WTC11 (cell line): ENCODE measurements at regions not wholly inside any gene's neighbourhood (a gene's known extent, or its start where the extent isn't known, plus 50 kb on each side); places are given as distances from the start of the nearest gene placed in this dataset.

Experiments used
- ATAC-seq: fragments of 200-7000 bp; cut with Tn5 transposase; 2 replicates; pipeline ENCODE4 v1.10.0; 2021; ENCODE audit warnings: mild to moderate bottlenecking, moderate library complexity
- CTCF ChIA-PET: fragments of 300-600 bp; sonication (Branson Sonifier 250); formaldehyde crosslinking; loops from one replicate; lab custom pipeline; 2021; ENCODE audit warnings: antibody characterized with exemption; lab: Charles Lee
- POLR2A ChIA-PET: fragments of 350-600 bp; sonication (Branson Sonifier 250); formaldehyde crosslinking; loops from one replicate; lab custom pipeline; 2021; ENCODE audit warnings: antibody characterized with exemption; lab: Charles Lee
- DNase-seq: peaks from one replicate; pipeline ENCODE4 v3.0.0; 2021; ENCODE audit warnings: low spot score
- H3K27ac Mint-ChIP-seq: 2 replicates; pipeline ENCODE4 v1.8.0; 2021; ENCODE audit warnings: mixed read lengths
- H3K27me3 Mint-ChIP-seq: 2 replicates; pipeline ENCODE4 v1.8.0; 2021; ENCODE audit warnings: low read depth, mild to moderate bottlenecking, moderate library complexity, mixed read lengths
- H3K36me3 Mint-ChIP-seq: 2 replicates; pipeline ENCODE4 v1.8.0; 2021; ENCODE audit warnings: mixed read lengths
- H3K4me1 Mint-ChIP-seq: 2 replicates; pipeline ENCODE4 v1.8.0; 2022; ENCODE audit warnings: mixed read lengths
- H3K4me3 Mint-ChIP-seq: 2 replicates; pipeline ENCODE4 v1.8.0; 2021; ENCODE audit warnings: mild to moderate bottlenecking, moderate library complexity, mixed read lengths
- H3K9me3 Mint-ChIP-seq: 2 replicates; pipeline ENCODE4 v1.8.0; 2021; ENCODE audit warnings: mixed read lengths
- CREM ChIP-seq: sonication (generic); formaldehyde crosslinking; IDR thresholded peaks from 2 replicates; pipeline ENCODE4 v1.8.1; 2022; ENCODE audit warnings: mild to moderate bottlenecking, missing genetic modification reagents, moderate library complexity
- ESRRA ChIP-seq: sonication (generic); formaldehyde crosslinking; IDR thresholded peaks from 2 replicates; pipeline ENCODE4 v1.8.1; 2022; ENCODE audit warnings: mild to moderate bottlenecking, missing genetic modification reagents, borderline replicate concordance
- JUN ChIP-seq: sonication (generic); formaldehyde crosslinking; IDR thresholded peaks from 2 replicates; pipeline ENCODE4 v1.8.0; 2023; ENCODE audit warnings: mild to moderate bottlenecking, missing genetic modification reagents
- KAT7 ChIP-seq: sonication (generic); formaldehyde crosslinking; IDR thresholded peaks from 2 replicates; pipeline ENCODE4 v1.8.1; 2023; ENCODE audit warnings: missing genetic modification reagents, mild to moderate bottlenecking, borderline replicate concordance
- MYBL2 ChIP-seq: sonication (generic); formaldehyde crosslinking; IDR thresholded peaks from 2 replicates; pipeline ENCODE4 v1.8.1; 2023; ENCODE audit warnings: mild to moderate bottlenecking, moderate library complexity, missing genetic modification reagents
- NFYB ChIP-seq: sonication (generic); formaldehyde crosslinking; conservative IDR thresholded peaks from 2 replicates; pipeline ENCODE4 v1.8.0; 2022; ENCODE audit warnings: low read depth, missing genetic modification reagents
- NR3C1 ChIP-seq: sonication (generic); formaldehyde crosslinking; conservative IDR thresholded peaks from 2 replicates; pipeline ENCODE4 v1.8.1; 2023; ENCODE audit warnings: low read depth, mild to moderate bottlenecking, missing genetic modification reagents
- OVOL2 ChIP-seq: fragments of 250-450 bp; sonication (Bioruptor Pico); IDR thresholded peaks from 2 replicates; pipeline ENCODE4 v1.9.0; 2021; ENCODE audit warnings: mild to moderate bottlenecking, borderline replicate concordance
- PRRX2 ChIP-seq: fragments of 250-450 bp; sonication (Bioruptor Pico); IDR thresholded peaks from 2 replicates; pipeline ENCODE4 v1.8.0; 2021; ENCODE audit warnings: mild to moderate bottlenecking
- TF ChIP-seq, protein P1 (sequence below): sonication (generic); formaldehyde crosslinking; IDR thresholded peaks from 2 replicates; pipeline ENCODE4 v1.8.1; 2022; ENCODE audit warnings: low read depth, mild to moderate bottlenecking, moderate library complexity, missing genetic modification reagents, borderline replicate concordance
- TF ChIP-seq, protein P2 (sequence below): sonication (generic); formaldehyde crosslinking; IDR thresholded peaks from 2 replicates; pipeline ENCODE4 v1.8.0; 2023; ENCODE audit warnings: mild to moderate bottlenecking, missing genetic modification reagents

GRCh38 chrX:149313871-149314371 lies 191.2 kb downstream of the IDS start (continued):
- TF ChIP-seq, protein P1, sequence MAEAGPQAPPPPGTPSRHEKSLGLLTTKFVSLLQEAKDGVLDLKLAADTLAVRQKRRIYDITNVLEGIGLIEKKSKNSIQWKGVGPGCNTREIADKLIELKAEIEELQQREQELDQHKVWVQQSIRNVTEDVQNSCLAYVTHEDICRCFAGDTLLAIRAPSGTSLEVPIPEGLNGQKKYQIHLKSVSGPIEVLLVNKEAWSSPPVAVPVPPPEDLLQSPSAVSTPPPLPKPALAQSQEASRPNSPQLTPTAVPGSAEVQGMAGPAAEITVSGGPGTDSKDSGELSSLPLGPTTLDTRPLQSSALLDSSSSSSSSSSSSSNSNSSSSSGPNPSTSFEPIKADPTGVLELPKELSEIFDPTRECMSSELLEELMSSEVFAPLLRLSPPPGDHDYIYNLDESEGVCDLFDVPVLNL, result no peak
- no peak for TF ChIP-seq MYBL2 (CRISPR knock-in tag)
- TF ChIP-seq, all 79 proteins: peak for 0

- peaks cover 32% of the 10 kb centered on the region for H3K9me3 Mint-ChIP-seq
- POLR2A ChIA-PET, result no interaction called here
- no peak for ATAC-seq
- DNase-seq, result no peak
- H3K36me3 Mint-ChIP-seq, result peaks cover 22% of the 10 kb centered on the region
- no peaks in the 10 kb centered on the region for H3K4me1 Mint-ChIP-seq
- H3K4me3 Mint-ChIP-seq, result no peak overlapping the region
- H3K27me3 Mint-ChIP-seq, result peaks cover 6% of the 10 kb centered on the region
- no peak overlapping the region for H3K27ac Mint-ChIP-seq
- no peak for TF ChIP-seq NR3C1 (CRISPR knock-in tag)
- TF ChIP-seq, all 79 proteins: peak for 0
- CTCF ChIA-PET, result no interaction called here
These were observed 192.1 kb downstream of the IDS start for GRCh38 chrX:149312988-149313387.

DNA sequence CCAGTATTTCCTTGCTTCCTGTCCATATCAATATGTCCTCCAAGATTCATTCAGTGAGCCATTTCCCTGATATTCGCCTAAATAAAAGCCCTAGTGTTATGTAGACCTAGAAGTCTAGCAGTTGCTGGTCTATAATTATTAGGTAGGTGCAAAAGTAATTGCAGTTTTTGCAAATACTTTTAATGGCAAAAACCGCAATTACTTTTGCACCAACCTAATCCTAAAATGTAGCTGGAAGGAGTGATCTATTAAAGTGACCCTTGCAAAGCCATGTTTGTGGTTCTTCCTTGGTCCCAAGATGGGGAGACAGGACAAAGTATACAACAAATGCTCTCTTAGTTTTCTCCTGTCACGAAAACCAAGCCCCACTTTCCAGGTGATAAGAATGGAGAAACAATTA lies 193.0 kb downstream of the IDS start:
- Mint-ChIP-seq H3K4me1 (no peaks in the 10 kb centered on the region), H3K27ac (no peak overlapping the region), H3K4me3 (no peak overlapping the region), H3K9me3 (peaks cover 25% of the 10 kb centered on the region), H3K36me3 (peaks cover 16% of the 10 kb centered on the region), H3K27me3 (peaks cover 6% of the 10 kb centered on the region)
- CTCF ChIA-PET, result no interaction called here
- no peak for ATAC-seq
- no peak for DNase-seq
- TF ChIP-seq NFYB (CRISPR knock-in tag) (no peak), ESRRA (CRISPR knock-in tag) (no peak)
- POLR2A ChIA-PET, result no interaction called here

GRCh38 chrX:149302705-149303104 lies 202.4 kb downstream of the IDS start:
- no peaks in the 10 kb centered on the region for H3K36me3 Mint-ChIP-seq
- no peaks in the 10 kb centered on the region for H3K27me3 Mint-ChIP-seq
- no peak overlapping the region for H3K4me3 Mint-ChIP-seq
- ChIA-PET POLR2A (no interaction called here), CTCF (interaction anchor here (1.3 kb wide), 1 partner anchor 168 kb away, joined by 3 read pairs; no protein-coding TSS in a partner anchor)
- no peaks in the 10 kb centered on the region for H3K9me3 Mint-ChIP-seq
- TF ChIP-seq KAT7 (CRISPR knock-in tag) (no peak), JUN (CRISPR knock-in tag) (no peak)
- DNase-seq (no peak), ATAC-seq (no peak)
- H3K4me1 Mint-ChIP-seq, result peaks cover 9% of the 10 kb centered on the region
- no peak overlapping the region for H3K27ac Mint-ChIP-seq

GRCh38 chrX:149298111-149298510 lies 207.0 kb downstream of the IDS start:
- ChIA-PET POLR2A (no interaction called here), CTCF (no interaction called here)
- Mint-ChIP-seq H3K4me3 (no peak overlapping the region), H3K4me1 (peaks cover 9% of the 10 kb centered on the region), H3K27ac (no peak overlapping the region), H3K36me3 (no peaks in the 10 kb centered on the region), H3K27me3 (no peaks in the 10 kb centered on the region), H3K9me3 (no peaks in the 10 kb centered on the region)
- ATAC-seq (no peak), DNase-seq (no peak)
- no peak for TF ChIP-seq PRRX2
- TF ChIP-seq, protein P2, sequence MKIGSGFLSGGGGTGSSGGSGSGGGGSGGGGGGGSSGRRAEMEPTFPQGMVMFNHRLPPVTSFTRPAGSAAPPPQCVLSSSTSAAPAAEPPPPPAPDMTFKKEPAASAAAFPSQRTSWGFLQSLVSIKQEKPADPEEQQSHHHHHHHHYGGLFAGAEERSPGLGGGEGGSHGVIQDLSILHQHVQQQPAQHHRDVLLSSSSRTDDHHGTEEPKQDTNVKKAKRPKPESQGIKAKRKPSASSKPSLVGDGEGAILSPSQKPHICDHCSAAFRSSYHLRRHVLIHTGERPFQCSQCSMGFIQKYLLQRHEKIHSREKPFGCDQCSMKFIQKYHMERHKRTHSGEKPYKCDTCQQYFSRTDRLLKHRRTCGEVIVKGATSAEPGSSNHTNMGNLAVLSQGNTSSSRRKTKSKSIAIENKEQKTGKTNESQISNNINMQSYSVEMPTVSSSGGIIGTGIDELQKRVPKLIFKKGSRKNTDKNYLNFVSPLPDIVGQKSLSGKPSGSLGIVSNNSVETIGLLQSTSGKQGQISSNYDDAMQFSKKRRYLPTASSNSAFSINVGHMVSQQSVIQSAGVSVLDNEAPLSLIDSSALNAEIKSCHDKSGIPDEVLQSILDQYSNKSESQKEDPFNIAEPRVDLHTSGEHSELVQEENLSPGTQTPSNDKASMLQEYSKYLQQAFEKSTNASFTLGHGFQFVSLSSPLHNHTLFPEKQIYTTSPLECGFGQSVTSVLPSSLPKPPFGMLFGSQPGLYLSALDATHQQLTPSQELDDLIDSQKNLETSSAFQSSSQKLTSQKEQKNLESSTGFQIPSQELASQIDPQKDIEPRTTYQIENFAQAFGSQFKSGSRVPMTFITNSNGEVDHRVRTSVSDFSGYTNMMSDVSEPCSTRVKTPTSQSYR (CRISPR knock-in tag), result no peak
- TF ChIP-seq MYBL2 (CRISPR knock-in tag), result no peak
- TF ChIP-seq, all 79 proteins: peak for 0

GRCh38 chrX:149296092-149296491 lies 209.0 kb downstream of the IDS start:
- no peaks in the 10 kb centered on the region for H3K36me3 Mint-ChIP-seq
- POLR2A ChIA-PET, result no interaction called here
- H3K27me3 Mint-ChIP-seq, result no peaks in the 10 kb centered on the region
- CTCF ChIA-PET, result interaction anchor here (1.2 kb wide), 1 partner anchor 10 kb away, joined by 3 read pairs; no protein-coding TSS in a partner anchor
- no peaks in the 10 kb centered on the region for H3K9me3 Mint-ChIP-seq
- H3K4me1 Mint-ChIP-seq, result peaks cover 9% of the 10 kb centered on the region
- no peak overlapping the region for H3K4me3 Mint-ChIP-seq
- no peak for ATAC-seq
- H3K27ac Mint-ChIP-seq, result no peak overlapping the region
- no peak for TF ChIP-seq CREM
- no peak for TF ChIP-seq OVOL2
- no peak for DNase-seq
